ENCODE measurements at regions not wholly inside any gene's neighbourhood (a gene's known extent, or its start where the extent isn't known, plus 50 kb on each side); places are given as distances from the start of the nearest gene placed in this dataset.

- H3K9ac ChIP-seq (ENCODE audit: low read depth in 2 of 2, low read length in 2 of 2) = no peak overlapping the region
- intact Hi-C loops (cut with DNase I) = no loop called here
- H3K27ac ChIP-seq = no peak overlapping the region
- H3K4me1 ChIP-seq = no peaks in the 10 kb centered on the region
- DNase-seq = no peak
- TF ChIP-seq CTCF (IDR thresholded peaks at IDR 0.05) = no peak
- H3K4me3 ChIP-seq = no peak overlapping the region
- no peaks in the 10 kb centered on the region for H3K27me3 ChIP-seq
- no peaks in the 10 kb centered on the region for H3K36me3 ChIP-seq
- H3K9me3 ChIP-seq = no peaks in the 10 kb centered on the region
Measured at GRCh38 chr5:2453781-2454180, 297.7 kb downstream of the IRX2 start.

GRCh38 chr5:2451100-2451499, 300.4 kb downstream of the IRX2 start:
- no peaks in the 10 kb centered on the region for H3K27me3 ChIP-seq
- no peak overlapping the region for H3K27ac ChIP-seq
- DNase-seq = no peak
- TF ChIP-seq CTCF (IDR thresholded peaks at IDR 0.05) = no peak
- no peaks in the 10 kb centered on the region for H3K9me3 ChIP-seq
- no peak overlapping the region for H3K9ac ChIP-seq (ENCODE audit: low read depth in 2 of 2, low read length in 2 of 2)
- H3K4me3 ChIP-seq = no peak overlapping the region
- intact Hi-C loops (cut with DNase I) = no loop called here
- no peaks in the 10 kb centered on the region for H3K4me1 ChIP-seq
- no peaks in the 10 kb centered on the region for H3K36me3 ChIP-seq

- Histone ChIP-seq H3K4me1 (no peaks in the 10 kb centered on the region), H3K27ac (no peak overlapping the region), H3K36me3 (no peaks in the 10 kb centered on the region), H3K27me3 (no peaks in the 10 kb centered on the region), H3K4me3 (no peak overlapping the region), H3K9ac (ENCODE audit: low read depth in 2 of 2, low read length in 2 of 2) (no peak overlapping the region), H3K9me3 (no peaks in the 10 kb centered on the region)
- TF ChIP-seq CTCF (IDR thresholded peaks at IDR 0.05) = no peak
- intact Hi-C loops (cut with DNase I) = no loop called here
- DNase-seq = no peak
Measured at GRCh38 chr5:2442496-2443354, 308.8 kb downstream of the IRX2 start.

- H3K27me3 ChIP-seq = no peaks in the 10 kb centered on the region
- H3K27ac ChIP-seq = no peak overlapping the region
- intact Hi-C loops (cut with DNase I) = no loop called here
- TF ChIP-seq CTCF (IDR thresholded peaks at IDR 0.05) = no peak
- H3K36me3 ChIP-seq = no peaks in the 10 kb centered on the region
- no peaks in the 10 kb centered on the region for H3K4me1 ChIP-seq
- H3K4me3 ChIP-seq = no peak overlapping the region
- no peaks in the 10 kb centered on the region for H3K9me3 ChIP-seq
- H3K9ac ChIP-seq (ENCODE audit: low read depth in 2 of 2, low read length in 2 of 2) = no peak overlapping the region
- DNase-seq = no peak
Measured at GRCh38 chr5:2441495-2442180, 309.8 kb downstream of the IRX2 start.

- Histone ChIP-seq H3K27ac (no peak overlapping the region), H3K4me1 (no peaks in the 10 kb centered on the region), H3K27me3 (no peaks in the 10 kb centered on the region), H3K9me3 (no peaks in the 10 kb centered on the region), H3K4me3 (no peak overlapping the region), H3K9ac (ENCODE audit: low read depth in 2 of 2, low read length in 2 of 2) (no peak overlapping the region), H3K36me3 (no peaks in the 10 kb centered on the region)
- DNase-seq = no peak
- no peak for TF ChIP-seq CTCF (IDR thresholded peaks at IDR 0.05)
- intact Hi-C loops (cut with DNase I) = no loop called here
Measured at GRCh38 chr5:2439608-2440007, 311.9 kb downstream of the IRX2 start.

Data from colonic mucosa (tissue), 4 donors.